ENCODE measurements at regions not wholly inside any gene's neighbourhood (a gene's known extent, or its start where the extent isn't known, plus 50 kb on each side); places are given as distances from the start of the nearest gene placed in this dataset.

DNA sequence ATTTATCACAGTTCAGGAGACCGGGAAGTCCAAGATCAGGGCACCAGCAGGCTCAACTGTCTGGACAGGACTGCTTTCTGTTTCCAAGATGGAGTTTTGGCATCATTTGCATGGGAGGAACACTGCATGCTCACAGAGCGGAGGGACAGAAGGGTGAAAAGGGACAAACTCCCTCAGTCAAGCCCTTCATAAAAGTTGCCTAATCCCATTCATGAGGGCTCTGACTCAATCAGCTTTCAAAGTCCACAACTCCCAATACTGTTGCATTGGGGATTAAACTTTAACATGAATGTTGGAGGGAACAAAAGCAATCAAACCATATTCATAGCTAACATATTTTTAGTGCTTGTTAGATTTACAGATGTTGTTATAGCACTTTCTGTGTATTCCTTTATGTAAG lies 158.9 kb upstream of the MAD2L1 start:
- DNase-seq = no peak
- Mint-ChIP-seq H3K27ac (no peak overlapping the region), H3K9me3 (no peaks in the 10 kb centered on the region), H3K36me3 (ENCODE audit: insufficient read depth in 1 of 3, low read depth in 3 of 3) (no peaks in the 10 kb centered on the region), H3K4me3 (no peak overlapping the region), H3K27me3 (ENCODE audit: low read depth) (no peaks in the 10 kb centered on the region), H3K4me1 (no peaks in the 10 kb centered on the region)
- H2BK15ac ChIP-seq (ENCODE audit: low read depth, low read length) = no peak overlapping the region
- H4K8ac ChIP-seq (replicated peaks; ENCODE audit: insufficient read length, low read depth, low read length) = no peak overlapping the region
- H3K56ac ChIP-seq (ENCODE audit: insufficient read length, low read depth, low read length) = no peak overlapping the region
- no peaks in the 10 kb centered on the region for H3K23me2 ChIP-seq (ENCODE audit: insufficient read length, low read depth, low read length, poor library complexity, severe bottlenecking)
- no peak overlapping the region for H3K14ac ChIP-seq (ENCODE audit: insufficient read depth, low read length)
- H2AFZ ChIP-seq (ENCODE audit: low read length) = no peak overlapping the region
- H3T11ph ChIP-seq (ENCODE audit: low read length) = no peak overlapping the region
- no peak overlapping the region for H3K23ac ChIP-seq (ENCODE audit: insufficient read length, low read depth, low read length)
- no peaks in the 10 kb centered on the region for H3K27me3 ChIP-seq (ENCODE audit: insufficient read depth, low read length)
- H3K18ac ChIP-seq (ENCODE audit: insufficient read length, low read depth, low read length) = no peak overlapping the region
- no peak overlapping the region for H2BK20ac ChIP-seq (ENCODE audit: low read depth, low read length, poor library complexity, severe bottlenecking)
- no peak overlapping the region for H3K27ac ChIP-seq (ENCODE audit: insufficient read length, low read depth, low read length)
- no peak overlapping the region for H4K91ac ChIP-seq (ENCODE audit: insufficient read length, low read depth, low read length)
- H4K5ac ChIP-seq (ENCODE audit: insufficient read length, low read depth, low read length) = no peak overlapping the region
- no peaks in the 10 kb centered on the region for H3K79me2 ChIP-seq (ENCODE audit: insufficient read depth, low read length)
- H3K79me1 ChIP-seq (ENCODE audit: insufficient read depth, low read depth, low read length, poor library complexity, severe bottlenecking) = no peaks in the 10 kb centered on the region
- no peak overlapping the region for H3K4me2 ChIP-seq (ENCODE audit: insufficient read depth, insufficient read length, low read length)
- H2BK12ac ChIP-seq (ENCODE audit: insufficient read length, low read depth, low read length) = no peak overlapping the region
- H3K9ac ChIP-seq (ENCODE audit: extremely low read depth, insufficient read length, low read length) = no peak overlapping the region
- no peak overlapping the region for H2BK5ac ChIP-seq (ENCODE audit: insufficient read length, low read length)
- H3K4ac ChIP-seq (ENCODE audit: low read depth, low read length) = no peak overlapping the region
- no CpG with 5 or more reads among the region's 2 CpGs for WGBS (ENCODE audit: extremely low coverage, insufficient read length, low lambda C conversion rate)
- H3K4me1 ChIP-seq (ENCODE audit: insufficient read depth, low read length) = no peaks in the 10 kb centered on the region
- no peaks in the 10 kb centered on the region for H4K20me1 ChIP-seq (ENCODE audit: control insufficient read depth, insufficient read depth, insufficient read length)
- no peak overlapping the region for H2BK120ac ChIP-seq (ENCODE audit: low read depth, low read length, poor library complexity, severe bottlenecking)
- H3K9me3 ChIP-seq (ENCODE audit: control insufficient read depth, low read depth, low read length) = no peaks in the 10 kb centered on the region
- H2AK5ac ChIP-seq (ENCODE audit: insufficient read length, low read length) = no peak overlapping the region
- TF ChIP-seq, protein P1, sequence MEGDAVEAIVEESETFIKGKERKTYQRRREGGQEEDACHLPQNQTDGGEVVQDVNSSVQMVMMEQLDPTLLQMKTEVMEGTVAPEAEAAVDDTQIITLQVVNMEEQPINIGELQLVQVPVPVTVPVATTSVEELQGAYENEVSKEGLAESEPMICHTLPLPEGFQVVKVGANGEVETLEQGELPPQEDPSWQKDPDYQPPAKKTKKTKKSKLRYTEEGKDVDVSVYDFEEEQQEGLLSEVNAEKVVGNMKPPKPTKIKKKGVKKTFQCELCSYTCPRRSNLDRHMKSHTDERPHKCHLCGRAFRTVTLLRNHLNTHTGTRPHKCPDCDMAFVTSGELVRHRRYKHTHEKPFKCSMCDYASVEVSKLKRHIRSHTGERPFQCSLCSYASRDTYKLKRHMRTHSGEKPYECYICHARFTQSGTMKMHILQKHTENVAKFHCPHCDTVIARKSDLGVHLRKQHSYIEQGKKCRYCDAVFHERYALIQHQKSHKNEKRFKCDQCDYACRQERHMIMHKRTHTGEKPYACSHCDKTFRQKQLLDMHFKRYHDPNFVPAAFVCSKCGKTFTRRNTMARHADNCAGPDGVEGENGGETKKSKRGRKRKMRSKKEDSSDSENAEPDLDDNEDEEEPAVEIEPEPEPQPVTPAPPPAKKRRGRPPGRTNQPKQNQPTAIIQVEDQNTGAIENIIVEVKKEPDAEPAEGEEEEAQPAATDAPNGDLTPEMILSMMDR (conservative IDR thresholded peaks at IDR 0.05) = no peak

Measured in H9 (cell line).